ENCODE measurements at regions not wholly inside any gene's neighbourhood (a gene's known extent, or its start where the extent isn't known, plus 50 kb on each side); places are given as distances from the start of the nearest gene placed in this dataset.

DNA sequence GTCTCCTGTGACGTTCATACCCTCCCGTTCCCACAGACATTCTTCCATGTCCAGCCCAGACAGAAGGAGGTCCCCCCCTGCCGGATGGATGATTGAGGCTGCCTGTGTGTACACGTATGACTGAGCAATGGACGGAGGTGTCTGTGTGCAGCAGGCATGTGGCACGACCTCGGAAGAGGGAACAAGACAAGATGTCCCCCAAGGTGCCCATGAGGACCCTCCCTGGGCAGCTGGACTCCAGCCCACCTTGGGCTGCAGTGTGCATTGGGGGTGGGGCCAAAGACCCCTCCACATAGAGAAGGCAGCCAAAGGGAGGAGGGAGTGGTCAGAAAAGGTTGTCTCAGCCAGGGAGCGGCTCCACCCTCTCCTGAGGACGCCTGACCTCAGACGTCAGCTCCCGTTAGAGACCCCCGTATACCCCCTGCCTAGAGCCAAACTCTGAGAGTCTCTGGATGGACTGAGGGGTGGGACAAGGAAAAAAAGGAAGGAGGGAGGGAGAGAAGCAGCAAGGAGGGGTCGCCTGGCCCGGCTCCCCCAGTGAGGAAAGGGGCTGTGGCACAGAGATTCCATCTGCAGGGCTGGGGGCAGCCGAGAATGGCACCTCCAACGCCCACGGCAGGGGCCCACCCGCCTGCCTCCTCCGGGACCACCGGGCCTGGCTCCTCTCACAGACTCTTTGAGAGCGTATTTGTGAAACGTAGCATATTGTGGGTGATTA is 92.9 kb upstream of the BHLHE23 start:
- no peak for DNase-seq

DNA sequence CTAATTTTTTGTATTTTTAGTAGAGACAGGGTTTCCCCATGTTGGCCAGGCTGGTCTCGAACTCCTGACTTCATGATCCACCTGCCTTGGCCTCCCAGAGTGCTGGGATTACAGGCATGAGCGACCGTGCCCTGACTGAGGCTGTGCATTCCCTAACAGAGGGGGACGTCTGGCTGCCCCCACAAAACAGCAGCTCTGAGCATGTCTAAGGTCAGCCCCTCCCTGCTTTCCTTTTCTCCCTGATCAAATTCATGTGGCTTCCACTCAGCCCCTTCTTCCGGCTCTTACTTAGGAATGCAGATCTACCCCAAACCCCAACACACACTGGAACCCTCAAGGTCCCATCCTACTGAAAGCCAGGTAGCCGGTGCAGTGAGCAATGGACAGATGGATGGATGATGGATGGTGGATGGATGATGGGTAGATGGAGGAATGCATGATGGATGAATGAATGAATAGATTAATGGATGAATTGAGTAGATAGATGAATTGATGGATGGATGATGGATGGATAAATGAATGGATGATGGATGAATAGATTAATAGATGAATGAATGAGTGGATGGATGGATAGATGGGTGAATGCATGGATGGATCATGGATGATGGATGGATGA is 91.5 kb upstream of the BHLHE23 start:
- DNase-seq: no peak

DNA sequence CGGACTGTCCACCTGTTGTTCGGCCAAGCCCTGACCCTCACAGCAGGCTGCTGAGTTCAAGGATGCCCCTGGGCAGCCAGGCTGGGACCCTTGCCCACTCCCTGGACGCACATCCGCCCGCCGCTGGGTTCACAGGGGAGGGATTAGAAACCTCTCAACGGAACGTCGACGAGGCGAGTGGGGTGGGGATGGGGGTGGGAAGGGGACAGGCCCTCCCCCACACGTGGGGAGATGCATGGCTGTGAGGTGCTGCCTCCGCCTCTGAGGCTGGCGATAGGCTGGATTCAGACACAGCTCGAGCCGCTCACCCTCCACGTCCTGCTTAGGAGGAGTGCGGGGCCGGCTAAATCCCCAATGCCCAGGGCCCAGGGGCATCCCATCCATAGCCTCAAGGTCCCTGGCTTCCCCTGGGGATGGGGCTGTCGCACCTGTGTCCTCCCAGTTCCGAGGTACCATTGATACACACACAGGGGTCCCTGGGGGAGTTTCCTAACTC is 90.6 kb upstream of the BHLHE23 start:
- no peak for DNase-seq

DNA sequence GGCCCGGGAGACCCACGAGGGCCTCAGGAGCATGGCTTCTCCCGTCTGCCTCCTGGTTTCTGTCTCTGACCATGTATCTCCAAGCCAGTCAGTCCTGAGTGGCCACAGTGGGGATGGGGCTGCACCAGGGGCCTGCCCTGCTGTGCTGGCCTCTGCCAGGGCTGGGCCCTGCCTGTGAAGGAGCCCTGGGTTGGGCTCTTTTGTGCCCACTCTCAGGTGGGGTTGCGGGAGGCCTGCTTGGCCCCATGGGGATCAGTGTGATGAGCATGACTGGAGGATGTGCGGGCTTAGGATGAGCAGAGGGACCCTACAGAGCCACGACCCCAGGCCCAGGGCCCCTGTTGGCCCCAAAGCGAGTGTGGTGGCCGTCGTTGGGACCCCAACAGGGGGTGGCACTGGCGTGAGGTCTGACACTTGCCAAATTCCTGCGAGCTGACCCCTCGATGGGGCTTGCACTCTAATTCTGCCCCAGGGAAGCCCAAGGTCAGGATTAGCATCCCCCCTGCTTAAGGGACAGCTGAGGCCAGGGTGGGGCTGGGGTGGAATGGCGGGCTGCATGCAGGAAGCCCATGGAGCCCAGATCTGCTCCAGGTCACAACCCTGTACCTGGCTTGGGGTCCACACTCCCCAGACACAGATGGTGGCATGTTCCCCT is 90.0 kb upstream of the BHLHE23 start:
- no peak for DNase-seq

DNA sequence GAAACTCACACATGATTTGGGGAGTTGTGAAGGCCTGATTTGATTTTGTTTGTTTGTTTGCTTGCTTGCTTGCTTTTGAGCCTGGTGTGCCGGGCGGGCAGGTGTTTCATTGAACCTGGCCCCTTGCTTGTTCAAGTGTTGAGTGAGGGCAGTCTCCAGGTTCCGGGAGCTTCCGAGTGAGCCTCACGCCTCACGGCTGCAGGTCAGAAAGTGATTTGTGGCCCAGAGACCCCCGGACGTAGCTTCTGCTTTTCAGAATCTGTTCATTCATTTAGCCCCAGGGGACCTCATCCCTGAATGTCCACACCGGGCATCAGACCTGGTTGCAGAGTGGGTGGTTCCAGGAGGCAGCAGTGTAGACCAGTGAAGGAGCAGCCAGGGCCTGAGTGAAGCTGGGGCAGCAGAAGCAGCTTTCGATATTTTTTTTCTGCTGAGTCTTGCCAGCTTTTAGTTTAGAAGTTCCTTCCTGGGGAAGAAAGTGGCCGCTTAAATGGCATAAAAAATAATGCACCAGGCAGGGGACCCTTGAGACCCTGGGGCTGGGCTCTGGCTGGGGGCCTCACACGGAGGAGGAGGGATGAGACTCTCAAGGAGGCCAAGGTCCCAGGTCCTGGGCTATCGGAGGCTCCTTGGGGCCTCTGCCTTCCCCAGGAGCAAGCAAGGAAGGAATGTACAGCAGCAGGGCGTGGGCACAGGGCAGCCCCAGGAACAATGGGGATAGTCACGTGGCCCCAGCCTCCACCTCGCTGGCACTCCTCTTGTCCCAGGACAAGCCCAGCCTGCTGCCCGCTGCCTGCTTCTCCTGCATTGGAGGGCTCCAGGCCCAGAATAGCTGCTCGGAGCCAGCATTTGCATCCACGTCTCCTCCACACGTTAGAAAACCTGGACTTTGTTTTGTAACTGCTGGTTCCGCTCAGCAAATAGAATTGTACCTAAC is 89.2 kb upstream of the BHLHE23 start:
- DNase-seq: peak; percentile 15

DNA sequence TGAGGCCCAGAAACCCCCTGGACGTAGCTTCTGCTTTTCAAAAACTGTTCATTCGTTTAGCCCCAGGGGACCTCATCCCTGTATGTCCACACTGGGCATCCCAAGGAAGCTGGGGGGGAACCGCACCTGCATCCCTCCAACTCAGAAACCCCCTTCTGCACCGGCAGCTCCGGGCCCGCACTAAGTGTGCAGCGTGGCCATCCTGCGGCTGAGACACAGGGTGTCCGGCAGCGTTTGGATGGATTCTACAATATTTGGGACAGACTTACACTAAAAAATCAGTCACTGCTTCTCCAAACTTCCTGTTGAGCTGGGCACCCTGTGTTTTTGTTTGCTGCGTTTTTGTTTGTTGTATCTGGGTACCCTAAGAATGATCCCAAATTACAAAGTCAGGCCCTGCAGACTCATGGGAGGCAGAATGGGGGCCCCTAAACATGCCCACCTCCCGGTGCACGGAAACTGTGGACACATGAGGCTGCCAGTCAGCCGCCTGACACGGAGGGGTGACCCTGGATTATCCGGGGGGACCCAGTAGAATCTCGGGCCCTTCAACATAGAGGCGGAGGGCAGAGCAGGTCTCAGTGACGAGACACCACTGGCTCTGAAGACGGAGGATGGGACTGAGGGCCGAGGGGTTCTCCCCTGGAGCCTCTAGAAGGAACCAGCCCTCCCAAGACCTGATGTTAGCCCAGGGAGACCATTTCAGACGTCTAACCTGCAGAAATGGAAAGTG is 88.2 kb upstream of the BHLHE23 start:
- no peak for DNase-seq

DNA sequence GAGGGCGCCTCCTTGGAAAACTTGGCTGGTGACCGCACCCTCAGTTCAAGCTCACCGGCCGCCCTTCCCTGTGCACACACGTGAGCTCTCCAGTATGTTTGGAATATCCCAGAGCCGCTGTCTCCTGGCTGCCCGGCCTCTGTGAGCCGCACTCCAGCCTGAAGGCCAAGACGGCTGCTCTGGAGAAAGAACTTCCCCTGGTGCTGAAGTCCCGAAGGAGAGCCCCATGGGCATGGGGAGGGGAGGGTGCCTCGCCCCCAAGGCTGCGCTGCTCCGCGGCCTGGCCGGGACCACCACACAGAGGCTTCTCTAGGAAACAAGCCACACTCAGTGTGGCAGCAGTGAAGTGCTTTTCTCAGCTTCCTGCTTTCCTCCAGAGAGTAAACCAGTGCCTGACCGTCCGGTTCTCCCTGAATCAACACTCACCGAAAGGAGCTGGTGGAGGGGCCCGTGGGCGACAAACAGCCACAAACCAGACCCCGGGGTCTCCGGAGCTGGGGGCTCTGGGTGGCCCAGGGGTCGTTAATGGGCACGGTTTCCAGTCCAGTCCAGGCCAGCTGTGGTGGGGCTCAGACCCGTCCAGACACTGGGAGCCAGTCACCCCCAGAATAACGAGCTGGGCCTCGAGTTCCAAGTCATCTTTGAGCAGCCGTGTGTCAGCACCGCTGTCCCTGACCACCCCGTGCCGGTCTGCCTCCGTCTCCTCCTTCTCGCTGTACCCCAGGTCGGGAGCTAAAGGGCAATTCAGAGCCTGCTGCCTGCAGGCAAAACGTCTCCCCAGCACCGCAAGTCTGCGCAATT is 87.4 kb upstream of the BHLHE23 start:
- DNase-seq: no peak

DNA sequence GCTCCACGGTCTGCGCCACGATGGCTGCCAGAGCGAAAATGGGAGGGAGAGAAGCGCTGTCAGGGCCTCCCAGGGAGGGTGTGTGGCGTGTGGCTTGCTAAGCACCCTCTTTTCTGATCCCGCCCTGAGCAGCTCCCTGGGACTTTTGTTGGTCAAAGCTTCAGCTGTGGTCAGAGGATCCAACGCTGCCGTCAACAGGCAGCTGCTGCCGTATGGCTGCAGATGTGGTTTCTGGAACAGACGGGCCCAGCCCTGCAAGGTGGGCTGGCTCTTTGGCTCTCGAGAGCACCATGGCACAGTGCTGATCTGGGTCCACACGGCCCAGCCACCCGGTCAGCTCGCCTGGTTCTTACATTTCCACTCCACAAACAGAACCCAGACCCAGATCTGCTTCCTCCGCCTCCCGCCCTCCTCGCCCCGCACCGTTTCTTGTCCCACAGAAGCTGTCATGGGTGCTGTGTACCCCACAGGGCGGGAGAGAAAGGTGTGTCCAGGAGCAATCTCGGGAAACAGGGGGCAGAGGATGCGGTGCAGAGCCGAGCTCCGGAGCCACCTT is 86.0 kb upstream of the BHLHE23 start:
- no peak for DNase-seq

DNA sequence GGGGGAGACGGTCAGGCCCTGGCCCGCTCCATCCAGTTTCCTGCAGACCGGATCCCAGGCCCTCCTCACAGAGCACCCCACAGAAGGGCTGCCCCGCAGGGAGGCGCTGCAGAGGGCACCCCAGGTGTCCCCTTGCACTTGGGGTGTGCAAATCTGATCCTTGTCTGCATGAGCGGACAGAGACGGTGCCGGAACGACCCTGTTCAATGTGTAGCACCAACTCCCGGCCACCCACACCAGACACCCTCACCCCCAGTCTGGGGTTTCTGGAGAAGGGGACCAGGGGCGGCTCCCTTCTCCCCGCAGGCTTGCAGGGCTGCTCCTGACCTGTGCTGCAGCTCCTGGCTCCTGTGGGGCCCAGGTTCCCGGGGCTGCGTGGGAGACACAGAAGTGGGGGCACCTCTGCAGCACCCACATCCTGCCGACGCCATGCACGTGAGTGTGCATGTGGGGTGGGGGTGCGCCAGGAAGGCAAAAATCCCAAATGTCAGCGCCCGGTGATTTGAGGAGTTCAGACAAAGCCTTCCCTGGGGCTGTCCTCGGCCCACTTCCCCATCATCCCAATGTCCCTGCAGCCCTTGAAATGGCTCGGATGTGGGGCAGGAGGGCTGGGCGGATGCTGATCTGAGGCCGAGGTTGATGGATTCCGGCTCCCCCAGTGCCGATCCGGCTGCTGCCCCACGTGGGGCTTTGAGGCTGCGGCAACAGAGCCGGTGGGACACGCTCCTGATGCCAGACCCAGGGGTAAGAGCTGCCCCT is 85.3 kb upstream of the BHLHE23 start:
- no peak for DNase-seq

DNA sequence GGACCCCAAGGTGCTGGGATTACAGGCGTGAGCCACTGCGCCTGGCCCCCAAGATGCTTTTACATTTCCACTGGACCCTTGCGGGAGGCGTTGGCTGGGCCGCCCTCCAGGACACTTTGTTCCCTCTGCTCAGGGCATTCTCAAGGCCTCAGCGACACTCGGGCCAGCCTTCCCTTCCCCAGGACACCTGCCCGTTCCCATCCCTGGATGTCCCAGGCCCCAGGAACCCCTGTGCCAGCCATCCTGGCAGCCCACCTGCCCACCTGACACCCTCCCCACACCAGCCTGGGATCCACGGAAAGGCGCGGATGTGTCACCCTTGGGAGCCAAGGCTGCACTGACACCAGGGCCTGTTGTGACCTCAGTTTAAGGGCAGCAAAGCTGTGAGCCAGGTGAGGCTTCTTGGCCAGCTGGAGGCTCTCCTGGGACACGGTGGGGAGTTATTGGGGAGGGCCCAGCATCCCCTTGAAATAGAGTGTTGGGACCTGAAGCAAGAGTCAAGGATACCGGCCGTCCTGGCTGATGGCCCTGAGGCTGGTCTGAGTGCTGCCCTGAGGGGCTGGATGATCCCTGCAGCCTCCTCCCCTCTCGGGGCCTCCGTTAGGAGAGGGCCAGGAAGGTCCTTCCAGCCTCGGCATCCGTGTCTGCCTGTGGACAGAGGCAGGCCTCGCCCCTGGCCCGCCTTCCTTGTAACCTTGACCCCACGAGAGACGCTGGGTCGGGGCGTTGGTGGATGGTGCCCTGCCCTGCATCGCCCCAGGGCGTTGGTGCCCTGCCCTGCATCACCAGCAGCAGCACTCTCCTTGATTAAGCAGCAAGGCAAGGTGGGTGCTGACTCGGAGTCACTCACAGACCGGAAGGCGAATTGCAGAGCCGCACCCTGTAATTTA is 84.2 kb upstream of the BHLHE23 start:
- no peak for DNase-seq

DNA sequence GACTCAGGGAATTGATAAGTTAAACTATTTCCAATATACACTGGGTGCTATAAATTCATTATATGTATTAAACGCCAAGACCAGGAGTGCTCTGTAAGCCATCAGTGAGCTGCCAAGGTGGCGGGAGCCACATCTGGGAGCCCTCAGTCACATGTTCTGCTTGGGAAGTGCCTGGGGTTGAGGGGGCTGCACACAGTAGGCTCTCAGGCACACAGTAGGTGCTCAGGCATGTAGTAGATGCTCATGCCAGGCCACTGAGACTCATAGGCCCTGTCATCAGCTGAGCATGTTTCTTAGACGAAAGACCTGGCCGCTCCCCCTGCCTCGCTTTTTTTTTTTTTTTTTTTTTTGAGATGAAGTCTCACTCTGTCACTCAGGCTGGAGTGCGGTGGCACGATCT is 83.3 kb upstream of the BHLHE23 start:
- DNase-seq: no peak

DNA sequence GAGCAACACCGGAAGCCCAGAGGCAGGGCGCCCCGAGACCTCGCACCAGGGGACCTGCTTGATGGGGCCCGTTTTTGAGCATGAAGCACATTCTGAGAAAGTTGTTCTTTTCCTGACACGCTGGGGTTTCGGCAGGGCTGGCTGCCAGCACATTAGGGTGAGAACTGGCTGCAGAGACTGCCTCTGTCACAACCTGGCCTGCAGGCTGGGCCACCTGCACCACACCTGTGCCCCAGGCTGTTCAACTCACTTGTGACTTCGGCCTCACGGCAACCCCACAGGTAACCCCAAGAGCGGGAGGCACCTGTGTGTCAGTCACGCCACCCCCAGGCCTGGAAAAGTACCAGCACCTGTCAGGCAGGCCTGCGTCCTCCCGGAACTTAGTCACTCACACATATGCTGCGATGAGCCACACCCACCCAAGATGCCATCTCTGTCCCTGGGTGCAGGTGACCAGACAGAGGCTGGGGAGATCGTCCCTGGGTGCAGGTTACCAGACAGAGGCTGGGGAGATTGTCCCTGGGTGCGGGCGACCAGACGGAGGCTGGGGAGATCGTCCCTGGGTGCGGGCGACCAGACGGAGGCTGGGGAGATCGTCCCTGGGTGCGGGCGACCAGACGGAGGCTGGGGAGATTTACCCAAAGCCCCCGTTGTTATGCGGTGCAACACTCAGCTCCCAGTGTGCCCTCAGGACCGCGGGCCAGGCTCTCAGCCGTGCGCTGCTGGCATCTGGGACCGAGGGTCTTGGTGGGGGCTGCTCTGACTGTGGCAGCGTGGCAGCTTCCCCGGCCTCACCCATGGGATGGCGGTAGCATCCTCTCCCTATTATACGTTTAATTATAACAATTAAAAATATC is 82.5 kb upstream of the BHLHE23 start:
- no peak for DNase-seq

DNA sequence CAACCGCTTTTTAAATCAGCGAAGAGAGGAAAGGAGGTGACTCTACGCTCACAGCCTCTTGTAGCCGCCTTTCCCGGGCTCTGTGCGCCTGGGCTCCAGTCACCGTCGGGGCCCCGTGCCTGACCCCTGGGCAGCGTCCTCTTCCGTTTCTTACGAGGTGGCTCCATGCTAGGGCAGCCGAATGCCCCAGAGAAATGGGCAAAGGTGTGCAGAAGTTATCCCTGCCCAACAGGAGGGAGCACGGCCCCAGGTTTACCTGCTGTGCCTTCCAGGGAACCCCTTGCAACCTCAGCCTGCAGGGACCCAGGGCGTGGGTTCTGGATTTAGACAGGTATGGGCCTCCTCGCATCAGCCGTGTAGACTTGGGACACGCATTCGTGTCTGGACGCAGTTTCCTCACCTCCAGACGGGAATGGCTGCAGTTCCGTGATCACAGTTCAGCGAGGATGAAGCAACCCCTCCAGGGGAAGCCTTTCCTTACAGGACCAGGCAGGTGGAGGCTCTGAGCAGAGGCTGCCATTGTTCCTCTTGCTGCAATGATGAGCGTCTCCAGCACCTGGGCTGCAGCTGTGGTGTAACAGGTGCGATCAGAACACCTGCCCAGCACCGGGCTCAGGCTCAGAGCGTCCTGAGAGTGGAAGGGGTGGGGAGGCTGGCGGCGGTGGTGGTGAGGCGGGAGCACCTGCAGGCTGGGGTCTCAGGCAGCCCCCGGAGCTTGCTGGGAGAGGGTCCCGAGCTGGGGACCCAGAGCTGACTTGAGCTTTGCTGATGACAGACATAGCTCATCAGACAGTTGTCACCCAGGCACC is 81.3 kb upstream of the BHLHE23 start:
- DNase-seq: no peak

DNA sequence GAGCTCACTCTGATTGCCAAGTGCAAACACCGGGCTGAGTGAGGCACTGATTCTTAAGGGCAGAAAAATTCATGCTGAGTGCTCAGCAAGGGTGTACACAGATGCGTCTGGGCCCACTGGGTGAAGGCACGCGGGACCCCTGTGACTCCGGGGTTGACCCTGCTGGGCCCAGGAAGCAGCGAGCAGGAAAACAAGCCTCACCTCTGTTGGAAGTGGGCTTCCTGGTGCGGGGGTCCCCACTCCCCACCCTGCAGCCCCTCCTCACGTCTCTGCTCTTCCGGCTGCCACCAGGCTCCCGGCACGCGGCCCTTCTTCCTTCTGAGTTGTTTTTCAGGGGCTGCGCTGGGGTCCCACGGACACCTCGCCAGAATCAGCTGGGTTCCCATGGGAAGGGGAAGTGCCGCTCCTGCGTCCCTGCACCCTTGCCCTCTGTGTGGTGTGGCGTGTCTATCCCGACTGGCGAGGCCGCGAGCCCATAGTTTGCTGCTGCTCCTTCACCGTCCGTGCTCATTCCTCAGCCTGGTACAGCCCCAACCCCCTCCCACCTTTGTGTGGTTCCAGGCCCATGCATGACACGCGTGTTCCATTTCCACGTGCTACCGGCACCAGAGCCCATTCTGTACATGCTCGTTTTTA is 80.6 kb upstream of the BHLHE23 start:
- no peak for DNase-seq

DNA sequence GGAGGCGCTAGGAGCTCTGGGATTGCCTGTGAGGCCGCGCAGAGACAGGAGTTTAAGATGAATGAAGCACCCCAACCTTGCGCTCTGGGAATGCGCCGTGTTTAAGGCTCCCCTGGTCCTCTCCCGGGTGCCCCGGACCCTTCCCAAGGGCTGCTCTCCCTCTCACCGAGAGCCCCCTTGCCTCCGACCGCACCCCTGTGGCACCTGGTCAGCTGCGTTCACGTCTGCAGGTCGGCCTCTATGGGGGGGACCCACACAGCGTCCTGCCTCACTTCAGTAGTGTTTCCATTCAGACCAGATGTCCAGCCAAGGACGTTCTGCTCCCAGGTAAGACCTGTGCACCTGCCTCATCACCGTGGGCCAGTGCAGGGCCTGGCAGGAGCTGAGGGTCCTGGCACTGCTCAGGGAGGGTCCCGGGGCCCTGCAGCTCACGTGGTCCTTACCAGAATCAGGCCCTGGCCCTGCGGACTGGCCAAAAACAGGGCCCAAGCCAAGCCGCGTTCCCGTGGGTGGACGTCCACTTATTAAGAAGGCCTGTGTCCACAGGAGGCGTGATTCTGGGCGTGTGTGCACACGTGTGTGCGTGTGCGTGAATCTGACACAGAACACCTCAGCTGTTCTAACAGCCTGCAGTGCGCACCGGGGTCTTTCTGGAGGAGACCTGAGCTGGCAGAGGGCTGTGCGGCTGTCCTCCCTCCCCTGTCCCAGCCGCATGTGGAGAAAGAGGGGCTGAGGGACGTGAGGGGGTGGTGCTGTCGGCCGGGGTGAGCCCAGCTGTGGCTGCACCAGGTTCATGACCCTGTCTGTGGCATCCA is 79.9 kb upstream of the BHLHE23 start:
- DNase-seq: no peak
